Esophagus muscularis mucosa (tissue), 4 donors: ENCODE measurements at regions not wholly inside any gene's neighbourhood (a gene's known extent, or its start where the extent isn't known, plus 50 kb on each side); places are given as distances from the start of the nearest gene placed in this dataset.

Experiments
- DNase-seq: peaks from one replicate; pipeline ENCODE4 v3.0.0-alpha.2; 2017; ENCODE audit errors: extremely low spot score
- H3K27ac ChIP-seq, 4 donors: fragments of 200-600 bp; sonication (generic); replicated peaks in 1 of 4; 1 replicate in 3 of 4; 2 replicates in 1 of 4; pipeline ENCODE4 v1.5.1; 2016 to 2019; ENCODE audit warnings: mild to moderate bottlenecking in 1 of 4
- H3K27me3 ChIP-seq, 4 donors: fragments of 200-600 bp; sonication (generic); one replicate each; pipeline versions ENCODE4 v1.5.1 to v1.6.0; 2016 to 2019
- H3K36me3 ChIP-seq, 4 donors: fragments of 200-600 bp; sonication (generic); one replicate each; pipeline ENCODE4 v1.5.1; 2016 to 2019
- H3K4me1 ChIP-seq, 4 donors: fragments of 200-600 bp; sonication (generic); one replicate each; pipeline ENCODE4 v1.5.1; 2016 to 2019
- H3K4me3 ChIP-seq, 4 donors: fragments of 200-600 bp; sonication (generic); 1 replicate in 2 of 4; 2 replicates in 2 of 4; pipeline ENCODE4 v1.5.1; 2016 to 2019; ENCODE audit warnings: mild to moderate bottlenecking in 4 of 4, moderate library complexity in 1 of 4
- H3K9me3 ChIP-seq, 4 donors: fragments of 200-600 bp; sonication (generic); 1 replicate in 3 of 4; 2 replicates in 1 of 4; pipeline ENCODE4 v1.5.1; 2016 to 2019
- CTCF ChIP-seq, 3 experiments: fragments of 200-600 bp in 2 of 3; fragments of 450-650 bp in 1 of 3; sonication (generic) in 2 of 3; IDR thresholded peaks; one replicate each; pipeline ENCODE4 v1.5.1; 2017 to 2019; ENCODE audit warnings: antibody characterized with exemption in 3 of 3, mild to moderate bottlenecking in 2 of 3, moderate library complexity in 1 of 3
- EP300 ChIP-seq: sonication (generic); formaldehyde crosslinking; IDR thresholded peaks from one replicate; pipeline ENCODE4 v1.6.1; 2017; ENCODE audit warnings: antibody characterized with exemption
- POLR2A ChIP-seq: fragments of 450-650 bp; IDR thresholded peaks from one replicate; pipeline ENCODE4 v1.6.1; 2017; ENCODE audit warnings: antibody characterized with exemption, moderate library complexity, mild to moderate bottlenecking, low read depth
- POLR2AphosphoS5 ChIP-seq, 2 donors: sonication (generic); formaldehyde crosslinking; IDR thresholded peaks; one replicate each; pipeline ENCODE4 v1.6.1; 2017; ENCODE audit warnings: antibody characterized with exemption in 2 of 2
- WGBS: methylation state at CpG from one replicate; pipeline ENCODE4 v1.1.5; 2018; 5-methylcytosine and 5-hydroxymethylcytosine counted together
- intact Hi-C: fragments of 100-400 bp; cut with DNase I; formaldehyde crosslinking; loops from one replicate; pipeline ENCODE4 v1.15.1; 2023

DNA sequence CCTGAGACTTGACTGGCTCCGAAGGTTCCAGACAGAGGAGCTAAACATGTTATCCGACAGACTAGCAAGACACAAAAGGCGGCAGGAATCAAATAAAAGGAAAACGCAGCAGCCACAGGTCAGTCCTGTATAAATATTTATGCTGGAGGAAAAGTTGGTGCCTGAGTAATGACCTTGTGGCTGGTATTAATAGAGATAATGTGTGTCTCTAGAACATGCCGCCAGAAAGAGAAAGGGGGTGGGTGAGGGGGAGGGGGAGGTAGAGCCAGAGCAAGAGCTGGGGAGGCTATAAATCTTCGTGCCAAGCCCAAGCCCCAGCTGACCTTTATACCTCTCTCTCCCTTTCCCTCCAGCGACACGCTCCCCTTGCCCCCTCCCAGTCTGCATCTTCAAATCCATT lies 590.4 kb downstream of the MED13L start:
- Histone ChIP-seq H3K36me3 (no peaks in the 10 kb centered on the region), H3K4me1 (peaks cover 0 to 12% (median 4%) of the 10 kb centered on the region in 4 donors), H3K4me3 (no peak overlapping the region), H3K27ac (no peak overlapping the region), H3K9me3 (no peaks in the 10 kb centered on the region), H3K27me3 (no peaks in the 10 kb centered on the region)
- 30% methylated on average over 8 of the region's 8 CpGs for WGBS
- DNase-seq = no peak
- intact Hi-C loops = no loop called here
- no peak for TF ChIP-seq POLR2A
- no peak for TF ChIP-seq EP300
- no peak for TF ChIP-seq POLR2AphosphoS5 (IDR thresholded peaks at IDR 0.05)

DNA sequence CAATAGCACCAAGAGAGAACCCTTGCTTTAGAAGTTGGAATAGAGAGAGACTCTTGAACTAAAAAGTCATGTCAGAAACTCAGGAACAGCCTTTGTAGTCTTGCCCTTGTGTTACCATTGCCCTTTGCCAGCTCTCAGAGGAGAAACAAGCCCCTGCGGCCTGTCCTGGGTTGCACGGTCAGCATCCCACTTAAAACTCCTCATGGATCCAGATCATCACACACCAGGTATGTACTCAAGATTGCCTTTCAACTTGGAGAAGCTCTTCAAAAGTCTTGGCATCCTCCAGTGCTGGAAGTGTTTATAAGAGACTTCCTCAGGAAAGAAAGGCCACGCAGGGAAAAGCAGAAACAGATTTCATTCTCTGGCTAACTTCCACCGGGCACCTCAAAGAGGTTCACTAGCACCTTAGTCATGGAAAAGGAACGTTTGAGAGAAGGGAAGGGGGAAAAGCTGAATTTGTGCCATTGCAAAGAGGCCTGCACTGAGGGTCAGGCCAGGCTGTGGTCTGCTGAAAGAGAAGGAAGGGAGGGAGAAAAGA lies 594.2 kb downstream of the MED13L start:
- Histone ChIP-seq H3K27me3 (no peaks in the 10 kb centered on the region), H3K4me1 (peaks cover 0 to 12% (median 4%) of the 10 kb centered on the region in 4 donors), H3K36me3 (no peaks in the 10 kb centered on the region), H3K9me3 (peaks cover 0 to 8% (median 3%) of the 10 kb centered on the region in 4 donors), H3K27ac (no peak overlapping the region), H3K4me3 (no peak overlapping the region)
- no peak for DNase-seq
- 59% methylated on average over 5 of the region's 5 CpGs for WGBS
- TF ChIP-seq EP300 (no peak), POLR2AphosphoS5 (IDR thresholded peaks at IDR 0.05) (no peak), CTCF (IDR thresholded peaks at IDR 0.05) (no peak), POLR2A (no peak)
- intact Hi-C loops = no loop called here

DNA sequence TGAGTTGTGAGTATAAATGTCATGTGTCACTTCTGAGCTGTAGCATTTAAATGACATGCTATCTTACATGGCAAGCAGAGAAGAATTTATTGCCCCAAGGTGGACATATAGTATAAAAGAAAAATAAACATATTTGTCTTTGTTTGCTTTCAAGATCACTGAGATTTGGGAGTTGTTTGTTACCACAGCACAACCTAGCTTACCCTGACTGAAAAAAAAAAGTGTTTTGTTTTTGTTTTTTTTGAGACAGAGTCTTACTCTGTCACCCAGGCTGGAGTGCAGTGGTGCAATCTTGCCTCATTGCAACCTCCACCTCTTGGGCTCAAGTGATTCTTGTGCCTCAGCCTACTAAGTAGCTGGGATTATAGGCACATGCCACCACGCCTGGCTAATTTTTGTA lies 596.5 kb downstream of the MED13L start:
- Histone ChIP-seq H3K4me1 (no peaks in the 10 kb centered on the region), H3K27me3 (no peaks in the 10 kb centered on the region), H3K9me3 (peaks cover 0 to 13% (median 3%) of the 10 kb centered on the region in 4 donors), H3K27ac (no peak overlapping the region), H3K36me3 (no peaks in the 10 kb centered on the region), H3K4me3 (no peak overlapping the region)
- DNase-seq = no peak
- TF ChIP-seq POLR2A = no peak
- TF ChIP-seq POLR2AphosphoS5 (IDR thresholded peaks at IDR 0.05) = no peak
- no peak for TF ChIP-seq CTCF (IDR thresholded peaks at IDR 0.05)
- TF ChIP-seq EP300 = no peak
- intact Hi-C loops = no loop called here
- 94% methylated on average over 1 of the region's 1 CpG for WGBS

DNA sequence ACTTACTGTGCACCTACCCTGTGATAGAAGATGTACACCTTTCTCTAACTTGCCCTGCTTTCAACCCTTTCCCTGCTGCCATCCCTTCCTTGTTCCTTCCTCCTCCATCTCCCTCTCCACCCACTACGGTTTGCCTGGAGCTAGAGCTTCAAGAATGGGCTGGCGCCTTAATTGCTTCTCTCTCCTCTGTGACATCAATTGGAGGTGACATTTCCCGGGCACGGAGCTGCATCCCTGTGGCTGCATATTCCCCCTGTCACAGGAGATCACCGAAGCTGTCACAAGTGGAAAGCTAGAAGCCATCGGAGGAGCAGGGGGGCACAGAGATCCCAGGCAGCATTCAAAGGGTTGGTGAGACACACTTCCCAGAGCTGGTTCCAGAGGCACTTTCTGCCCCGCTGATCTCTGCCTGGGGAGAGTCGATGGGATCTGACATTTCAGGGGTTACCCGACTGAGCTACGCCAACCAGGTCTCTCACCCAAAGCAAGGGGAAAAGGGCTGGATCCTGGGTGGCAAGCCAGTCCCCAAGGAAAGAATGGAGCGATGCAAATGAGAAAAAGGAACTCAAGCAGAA lies 604.9 kb downstream of the MED13L start:
- H3K27ac ChIP-seq = no peak overlapping the region
- no peaks in the 10 kb centered on the region for H3K4me1 ChIP-seq
- no peak for DNase-seq
- H3K4me3 ChIP-seq = no peak overlapping the region
- no peak for TF ChIP-seq CTCF (IDR thresholded peaks at IDR 0.05)
- TF ChIP-seq POLR2AphosphoS5 (IDR thresholded peaks at IDR 0.05) = no peak
- no peak for TF ChIP-seq POLR2A
- TF ChIP-seq EP300 = no peak
- H3K9me3 ChIP-seq = peaks cover 0 to 14% (median 0%) of the 10 kb centered on the region in 4 donors
- intact Hi-C loops = no loop called here
- H3K36me3 ChIP-seq = no peaks in the 10 kb centered on the region
- 90% methylated on average over 11 of the region's 11 CpGs for WGBS
- H3K27me3 ChIP-seq = peaks cover 0 to 18% (median 0%) of the 10 kb centered on the region in 4 donors

DNA sequence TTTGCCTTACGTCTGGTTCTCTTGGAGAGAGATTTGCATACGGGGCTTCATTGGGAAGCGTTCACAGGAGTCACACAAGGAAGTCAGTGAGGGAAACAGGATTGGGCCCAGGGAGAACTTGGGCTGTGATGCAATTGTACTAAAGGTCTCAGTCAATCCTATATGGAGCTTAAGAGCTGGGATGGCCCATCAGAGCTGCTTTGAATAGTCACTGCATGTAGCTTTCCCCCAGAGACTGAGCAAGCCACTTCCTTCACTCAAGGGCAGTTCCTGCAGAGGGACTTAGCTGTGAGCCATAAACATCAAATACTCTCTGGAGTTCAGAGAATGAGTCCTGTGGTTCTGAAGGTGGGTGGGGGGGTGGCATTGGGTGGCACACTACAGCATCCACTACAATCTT lies 605.4 kb downstream of the MED13L start:
- H3K27ac ChIP-seq = no peak overlapping the region
- TF ChIP-seq POLR2AphosphoS5 (IDR thresholded peaks at IDR 0.05) (no peak), POLR2A (no peak), CTCF (IDR thresholded peaks at IDR 0.05) (no peak), EP300 (no peak)
- WGBS = 79% methylated on average over 3 of the region's 3 CpGs
- H3K36me3 ChIP-seq = no peaks in the 10 kb centered on the region
- peaks cover 0 to 18% (median 0%) of the 10 kb centered on the region in 4 donors for H3K27me3 ChIP-seq
- intact Hi-C loops = no loop called here
- no peak overlapping the region for H3K4me3 ChIP-seq
- H3K9me3 ChIP-seq = peaks cover 0 to 14% (median 0%) of the 10 kb centered on the region in 4 donors
- DNase-seq = no peak
- no peaks in the 10 kb centered on the region for H3K4me1 ChIP-seq
